ENCODE measurements at regions not wholly inside any gene's neighbourhood (a gene's known extent, or its start where the extent isn't known, plus 50 kb on each side); places are given as distances from the start of the nearest gene placed in this dataset.

DNA sequence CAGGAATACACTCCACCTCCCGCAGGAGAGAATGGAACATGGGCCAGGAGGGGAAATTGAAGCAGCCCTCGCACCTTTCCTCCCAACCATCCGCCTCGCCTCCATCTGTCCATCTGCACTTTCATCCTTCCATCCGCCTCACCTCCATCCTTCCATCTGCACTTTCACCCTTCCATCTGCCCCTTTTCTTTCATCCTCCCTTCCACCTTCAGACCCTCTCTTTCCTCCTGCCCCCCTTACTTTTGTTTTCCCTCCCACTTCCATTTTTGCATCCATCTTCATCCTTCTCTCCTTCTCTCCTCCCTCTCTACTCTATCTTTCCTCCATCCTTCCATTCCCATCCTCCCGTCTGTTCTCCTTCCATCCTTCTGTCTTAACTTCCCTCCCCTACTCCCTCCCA is 92.2 kb upstream of the ZNF536 start:
- Histone ChIP-seq H3K9me3 (replicated peaks; ENCODE audit: control insufficient read depth, insufficient read depth, low read length) (no peaks in the 10 kb centered on the region), H3K4me3 (no peak overlapping the region), H3K36me3 (ENCODE audit: control insufficient read depth in 2 of 2, insufficient read depth in 2 of 2, low read length in 1 of 2) (no peaks in the 10 kb centered on the region), H3K4me2 (ENCODE audit: control insufficient read depth, insufficient read depth) (no peak overlapping the region), H3K27ac (ENCODE audit: control insufficient read depth, insufficient read depth) (no peak overlapping the region), H3K4me1 (ENCODE audit: control insufficient read depth, insufficient read depth, low read length) (no peaks in the 10 kb centered on the region), H2AFZ (ENCODE audit: control insufficient read depth, low read depth, low read length) (no peak overlapping the region), H3K27me3 (replicated peaks in 1 of 2; ENCODE audit: control insufficient read depth in 2 of 2, insufficient read depth in 2 of 2, low read length in 1 of 2) (no peaks in the 10 kb centered on the region), H4K20me1 (ENCODE audit: control insufficient read depth, insufficient read depth) (no peaks in the 10 kb centered on the region), H3K79me2 (ENCODE audit: control insufficient read depth, insufficient read depth, low read length) (no peaks in the 10 kb centered on the region), H3K9ac (ENCODE audit: control insufficient read depth, insufficient read depth, low read length) (no peak overlapping the region)
- ATAC-seq (no peak), FAIRE-seq (no peak), DNase-seq (ENCODE audit: low read depth, low spot score) (no peak)
- intact Hi-C loops (cut with micrococcal nuclease; ENCODE audit: unreplicated experiment) (no loop called here), in situ Hi-C loops (cut with MboI) (no loop called here)
- TF ChIP-seq ZNF622 (IDR thresholded peaks at IDR 0.05) (no peak), MTA3 (IDR thresholded peaks at IDR 0.05; ENCODE audit: borderline replicate concordance, low read length) (no peak), IKZF1 (conservative IDR thresholded peaks at IDR 0.05) (no peak), FOXM1 (IDR thresholded peaks at IDR 0.05; ENCODE audit: low read depth, low read length) (no peak), MXI1 (IDR thresholded peaks at IDR 0.05; ENCODE audit: low read depth, low read length) (no peak), RBBP5 (conservative IDR thresholded peaks at IDR 0.05) (no peak), SRF (IDR thresholded peaks at IDR 0.05; ENCODE audit: low read depth in 2 of 2, low read length in 2 of 2) (no peak), CBFB (IDR thresholded peaks at IDR 0.05; ENCODE audit: low read depth) (no peak), SUZ12 (IDR thresholded peaks at IDR 0.05; ENCODE audit: unreplicated experiment) (no peak), TCF7 (IDR thresholded peaks at IDR 0.05; ENCODE audit: borderline replicate concordance) (no peak)
- TF ChIP-seq, protein P1, sequence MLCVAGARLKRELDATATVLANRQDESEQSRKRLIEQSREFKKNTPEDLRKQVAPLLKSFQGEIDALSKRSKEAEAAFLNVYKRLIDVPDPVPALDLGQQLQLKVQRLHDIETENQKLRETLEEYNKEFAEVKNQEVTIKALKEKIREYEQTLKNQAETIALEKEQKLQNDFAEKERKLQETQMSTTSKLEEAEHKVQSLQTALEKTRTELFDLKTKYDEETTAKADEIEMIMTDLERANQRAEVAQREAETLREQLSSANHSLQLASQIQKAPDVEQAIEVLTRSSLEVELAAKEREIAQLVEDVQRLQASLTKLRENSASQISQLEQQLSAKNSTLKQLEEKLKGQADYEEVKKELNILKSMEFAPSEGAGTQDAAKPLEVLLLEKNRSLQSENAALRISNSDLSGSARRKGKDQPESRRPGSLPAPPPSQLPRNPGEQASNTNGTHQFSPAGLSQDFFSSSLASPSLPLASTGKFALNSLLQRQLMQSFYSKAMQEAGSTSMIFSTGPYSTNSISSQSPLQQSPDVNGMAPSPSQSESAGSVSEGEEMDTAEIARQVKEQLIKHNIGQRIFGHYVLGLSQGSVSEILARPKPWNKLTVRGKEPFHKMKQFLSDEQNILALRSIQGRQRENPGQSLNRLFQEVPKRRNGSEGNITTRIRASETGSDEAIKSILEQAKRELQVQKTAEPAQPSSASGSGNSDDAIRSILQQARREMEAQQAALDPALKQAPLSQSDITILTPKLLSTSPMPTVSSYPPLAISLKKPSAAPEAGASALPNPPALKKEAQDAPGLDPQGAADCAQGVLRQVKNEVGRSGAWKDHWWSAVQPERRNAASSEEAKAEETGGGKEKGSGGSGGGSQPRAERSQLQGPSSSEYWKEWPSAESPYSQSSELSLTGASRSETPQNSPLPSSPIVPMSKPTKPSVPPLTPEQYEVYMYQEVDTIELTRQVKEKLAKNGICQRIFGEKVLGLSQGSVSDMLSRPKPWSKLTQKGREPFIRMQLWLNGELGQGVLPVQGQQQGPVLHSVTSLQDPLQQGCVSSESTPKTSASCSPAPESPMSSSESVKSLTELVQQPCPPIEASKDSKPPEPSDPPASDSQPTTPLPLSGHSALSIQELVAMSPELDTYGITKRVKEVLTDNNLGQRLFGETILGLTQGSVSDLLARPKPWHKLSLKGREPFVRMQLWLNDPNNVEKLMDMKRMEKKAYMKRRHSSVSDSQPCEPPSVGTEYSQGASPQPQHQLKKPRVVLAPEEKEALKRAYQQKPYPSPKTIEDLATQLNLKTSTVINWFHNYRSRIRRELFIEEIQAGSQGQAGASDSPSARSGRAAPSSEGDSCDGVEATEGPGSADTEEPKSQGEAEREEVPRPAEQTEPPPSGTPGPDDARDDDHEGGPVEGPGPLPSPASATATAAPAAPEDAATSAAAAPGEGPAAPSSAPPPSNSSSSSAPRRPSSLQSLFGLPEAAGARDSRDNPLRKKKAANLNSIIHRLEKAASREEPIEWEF (IDR thresholded peaks at IDR 0.05; ENCODE audit: insufficient replicate concordance, low read depth, low read length), result no peak
- POLR2A ChIA-PET, result no interaction called here
- BruUV-seq (replicated peaks), result no TSS peak
- CTCF ChIA-PET, result no interaction called here
- RAD21 ChIA-PET (ENCODE audit: unreplicated experiment), result no interaction called here
- SMC1A ChIA-PET (ENCODE audit: uncharacterized antibody, unreplicated experiment), result no interaction called here
- 23% methylated on average over 6 of the region's 6 CpGs for WGBS (ENCODE audit: insufficient coverage, insufficient replicate concordance, low lambda C conversion rate, missing lambda C conversion rate)
